AG04450 (cell line): ENCODE measurements at regions not wholly inside any gene's neighbourhood (a gene's known extent, or its start where the extent isn't known, plus 50 kb on each side); places are given as distances from the start of the nearest gene placed in this dataset.
"Not testable (repeated sequence)": the region's sequence is repeated elsewhere in the genome, so short reads cannot be mapped to it uniquely, and the experiment has no call there.

Source experiments
- CTCF ChIA-PET: fragments of 300-600, 350-600 bp; formaldehyde crosslinking; extraction: SDS; loops from one replicate; lab custom pipeline; 2022; ENCODE audit warnings: antibody characterized with exemption, inconsistent platforms; lab: Charles Lee
- POLR2A ChIA-PET: fragments of 350-600 bp; formaldehyde crosslinking; extraction: SDS; loops from one replicate; lab custom pipeline; 2021; ENCODE audit warnings: antibody characterized with exemption, inconsistent platforms; lab: Yijun Ruan, JAX
- DNase-seq: peaks from one replicate; pipeline ENCODE4 v3.0.0-alpha.2; 2011; ENCODE audit warnings: low read depth, low spot score
- H3K27ac ChIP-seq: one replicate; pipeline ENCODE4 v1.5.1; 2012; ENCODE audit warnings: low read depth, low read length, control low read depth
- H3K27me3 ChIP-seq: one replicate; pipeline ENCODE4 v1.6.0; 2012; ENCODE audit warnings: low read length; ENCODE audit not compliant: control insufficient read depth, insufficient read depth
- H3K4me3 ChIP-seq: 2 replicates; pipeline ENCODE4 v1.5.1; 2011; ENCODE audit warnings: mild to moderate bottlenecking, low read depth, low read length, control low read depth
- H3K9me3 ChIP-seq: 2 replicates; pipeline ENCODE4 v1.5.1; 2012; ENCODE audit warnings: low read length; ENCODE audit not compliant: control insufficient read depth, insufficient read depth
- CTCF ChIP-seq: IDR thresholded peaks from 2 replicates; pipeline ENCODE4 v1.5.1; 2011; ENCODE audit warnings: low read depth, low read length, control low read depth, inconsistent platforms

GRCh38 chr2:236916181-236916580 is 169.5 kb upstream of the COPS8 start:
- CTCF ChIA-PET = no interaction called here
- Histone ChIP-seq H3K4me3 (no peak overlapping the region), H3K27me3 (peaks cover 18% of the 10 kb centered on the region), H3K9me3 (no peaks in the 10 kb centered on the region), H3K27ac (no peak overlapping the region)
- POLR2A ChIA-PET = no interaction called here
- TF ChIP-seq CTCF = no peak
- no peak for DNase-seq

GRCh38 chr2:236916651-236917050 is 169.0 kb upstream of the COPS8 start:
- no peak overlapping the region for H3K4me3 ChIP-seq
- no peak for DNase-seq
- peaks cover 18% of the 10 kb centered on the region for H3K27me3 ChIP-seq
- POLR2A ChIA-PET = no interaction called here
- TF ChIP-seq CTCF = no peak
- CTCF ChIA-PET = no interaction called here
- H3K9me3 ChIP-seq = no peaks in the 10 kb centered on the region
- H3K27ac ChIP-seq = no peak overlapping the region

- no peak overlapping the region for H3K4me3 ChIP-seq
- POLR2A ChIA-PET = no interaction called here
- TF ChIP-seq CTCF = no peak
Measured at GRCh38 chr2:236917164-236917563, 168.5 kb upstream of the COPS8 start.

GRCh38 chr2:236918545-236918944 is 167.1 kb upstream of the COPS8 start:
- TF ChIP-seq CTCF = no peak
- Histone ChIP-seq H3K27me3 (peaks cover 7% of the 10 kb centered on the region), H3K27ac (no peak overlapping the region), H3K4me3 (no peak overlapping the region), H3K9me3 (no peaks in the 10 kb centered on the region)
- ChIA-PET CTCF (no interaction called here), POLR2A (no interaction called here)
- no peak for DNase-seq

More at GRCh38 chr2:236917164-236917563, 168.5 kb upstream of the COPS8 start:
- CTCF ChIA-PET = no interaction called here
- H3K27ac ChIP-seq = no peak overlapping the region
- DNase-seq = no peak
- H3K27me3 ChIP-seq = peaks cover 12% of the 10 kb centered on the region
- no peaks in the 10 kb centered on the region for H3K9me3 ChIP-seq

GRCh38 chr2:236919209-236919608 is 166.5 kb upstream of the COPS8 start:
- DNase-seq = no peak
- H3K9me3 ChIP-seq = no peaks in the 10 kb centered on the region
- H3K27me3 ChIP-seq = peaks cover 7% of the 10 kb centered on the region
- ChIA-PET POLR2A (no interaction called here), CTCF (no interaction called here)
- TF ChIP-seq CTCF = no peak
- no peak overlapping the region for H3K27ac ChIP-seq
- H3K4me3 ChIP-seq = no peak overlapping the region

- H3K9me3 ChIP-seq, DNase-seq, H3K27ac ChIP-seq, CTCF ChIA-PET, H3K4me3 ChIP-seq, H3K27me3 ChIP-seq, POLR2A ChIA-PET: not testable (repeated sequence)
Measured at GRCh38 chr2:236919801-236920379, 165.8 kb upstream of the COPS8 start.
